Parathyroid adenoma (tissue), 2 donors: ENCODE measurements at regions not wholly inside any gene's neighbourhood (a gene's known extent, or its start where the extent isn't known, plus 50 kb on each side); places are given as distances from the start of the nearest gene placed in this dataset.

ENCODE experiments used
- H2AFZ ChIP-seq: fragments of 300-600 bp; sonication (generic); one replicate; pipeline ENCODE4 v1.7.0; 2017; ENCODE audit warnings: antibody characterized with exemption, mild to moderate bottlenecking
- H3K27ac ChIP-seq: fragments of 300-600 bp; sonication (generic); one replicate; pipeline ENCODE4 v1.7.0; 2017
- H3K27me3 ChIP-seq: fragments of 300-600 bp; sonication (generic); one replicate; pipeline ENCODE4 v1.7.0; 2017; ENCODE audit warnings: low read length; ENCODE audit not compliant: control insufficient read depth, insufficient read depth
- H3K36me3 ChIP-seq: fragments of 300-600 bp; sonication (generic); one replicate; pipeline ENCODE4 v1.7.0; 2017; ENCODE audit warnings: low read length; ENCODE audit not compliant: control insufficient read depth, insufficient read depth
- H3K4me1 ChIP-seq: fragments of 300-600 bp; sonication (generic); one replicate; pipeline ENCODE4 v1.7.0; 2017; ENCODE audit warnings: control low read depth
- H3K4me2 ChIP-seq: fragments of 300-600 bp; sonication (generic); one replicate; pipeline ENCODE4 v1.7.0; 2017; ENCODE audit warnings: low read length
- H3K4me3 ChIP-seq: fragments of 300-600 bp; sonication (generic); one replicate; pipeline ENCODE4 v1.7.0; 2017; ENCODE audit warnings: low read depth, low read length
- H3K79me2 ChIP-seq: fragments of 300-600 bp; sonication (generic); one replicate; pipeline ENCODE4 v1.7.0; 2017; ENCODE audit warnings: control low read depth
- H3K9ac ChIP-seq: fragments of 300-600 bp; sonication (generic); one replicate; pipeline ENCODE4 v1.7.0; 2017; ENCODE audit warnings: mild to moderate bottlenecking
- H3K9me3 ChIP-seq: fragments of 300-600 bp; sonication (generic); one replicate; pipeline ENCODE4 v1.7.0; 2017; ENCODE audit warnings: low read length; ENCODE audit not compliant: control insufficient read depth
- TF ChIP-seq, protein P1 (sequence below): fragments of 300-600 bp; sonication (generic); IDR thresholded peaks from one replicate; pipeline ENCODE4 v1.7.0; 2017; ENCODE audit warnings: antibody characterized with exemption, mild to moderate bottlenecking
- donor health status: primary hyperparathyroidism.

DNA sequence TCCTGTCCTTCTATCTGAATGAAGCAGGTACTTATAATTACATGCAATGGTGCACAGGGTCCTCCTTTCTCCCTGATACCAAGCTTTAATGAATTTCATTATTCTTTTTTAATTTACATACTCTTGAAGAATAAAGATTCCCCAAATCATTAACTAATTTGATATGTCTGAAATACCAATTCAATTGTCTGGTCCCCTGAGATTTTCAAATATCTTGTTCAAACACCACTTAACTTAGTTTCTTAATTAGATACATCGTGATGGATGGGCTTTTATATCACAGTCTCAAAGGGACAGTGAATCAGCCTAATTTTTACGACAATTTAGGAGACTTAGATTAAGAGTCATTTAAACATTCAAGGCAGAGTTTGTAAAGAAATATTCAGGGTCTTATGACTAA, 1054.6 kb downstream of the PLA2G4A start:
- H3K79me2 ChIP-seq: no peaks in the 10 kb centered on the region
- no peaks in the 10 kb centered on the region for H3K36me3 ChIP-seq
- no peak overlapping the region for H3K9ac ChIP-seq
- no peak overlapping the region for H2AFZ ChIP-seq
- TF ChIP-seq, protein P1, sequence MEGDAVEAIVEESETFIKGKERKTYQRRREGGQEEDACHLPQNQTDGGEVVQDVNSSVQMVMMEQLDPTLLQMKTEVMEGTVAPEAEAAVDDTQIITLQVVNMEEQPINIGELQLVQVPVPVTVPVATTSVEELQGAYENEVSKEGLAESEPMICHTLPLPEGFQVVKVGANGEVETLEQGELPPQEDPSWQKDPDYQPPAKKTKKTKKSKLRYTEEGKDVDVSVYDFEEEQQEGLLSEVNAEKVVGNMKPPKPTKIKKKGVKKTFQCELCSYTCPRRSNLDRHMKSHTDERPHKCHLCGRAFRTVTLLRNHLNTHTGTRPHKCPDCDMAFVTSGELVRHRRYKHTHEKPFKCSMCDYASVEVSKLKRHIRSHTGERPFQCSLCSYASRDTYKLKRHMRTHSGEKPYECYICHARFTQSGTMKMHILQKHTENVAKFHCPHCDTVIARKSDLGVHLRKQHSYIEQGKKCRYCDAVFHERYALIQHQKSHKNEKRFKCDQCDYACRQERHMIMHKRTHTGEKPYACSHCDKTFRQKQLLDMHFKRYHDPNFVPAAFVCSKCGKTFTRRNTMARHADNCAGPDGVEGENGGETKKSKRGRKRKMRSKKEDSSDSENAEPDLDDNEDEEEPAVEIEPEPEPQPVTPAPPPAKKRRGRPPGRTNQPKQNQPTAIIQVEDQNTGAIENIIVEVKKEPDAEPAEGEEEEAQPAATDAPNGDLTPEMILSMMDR: no peak
- no peak overlapping the region for H3K4me2 ChIP-seq
- no peaks in the 10 kb centered on the region for H3K27me3 ChIP-seq
- no peak overlapping the region for H3K27ac ChIP-seq
- H3K4me1 ChIP-seq: no peaks in the 10 kb centered on the region
- H3K4me3 ChIP-seq: no peak overlapping the region
- no peaks in the 10 kb centered on the region for H3K9me3 ChIP-seq

DNA sequence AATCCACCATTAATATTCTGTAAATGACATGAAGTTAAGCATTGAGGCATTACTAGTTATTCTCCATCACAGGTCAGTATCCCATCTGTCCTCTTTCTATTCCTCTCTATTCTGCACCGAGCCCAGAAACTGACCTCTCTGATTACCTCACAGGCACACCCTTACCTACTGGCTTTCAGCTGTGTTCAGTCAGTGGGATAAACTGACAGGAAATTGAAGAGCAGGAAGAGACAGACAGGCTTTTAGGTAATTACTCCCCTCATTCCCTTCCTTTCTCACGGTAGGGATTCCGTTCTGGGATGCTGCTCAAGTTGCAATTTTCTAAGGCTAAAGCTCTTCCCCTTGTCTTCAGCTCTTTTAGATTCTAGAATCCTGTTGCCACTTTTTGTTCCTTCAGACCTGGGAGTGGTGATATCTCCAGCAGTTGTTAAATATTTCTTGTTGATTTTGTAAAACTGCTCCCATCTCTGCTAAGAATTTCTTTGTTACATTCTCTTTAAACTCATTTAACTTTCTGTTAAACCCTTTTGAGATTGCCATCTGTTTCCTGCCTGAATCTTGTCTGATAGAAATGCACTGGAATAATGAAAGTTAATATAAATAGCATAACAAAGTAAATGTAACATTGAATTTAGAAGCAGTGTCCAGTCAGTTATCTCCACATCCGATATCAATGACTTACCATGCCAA, 1063.4 kb downstream of the PLA2G4A start:
- Histone ChIP-seq H3K9me3 (no peaks in the 10 kb centered on the region), H3K79me2 (no peaks in the 10 kb centered on the region), H2AFZ (no peak overlapping the region), H3K4me3 (no peak overlapping the region), H3K36me3 (no peaks in the 10 kb centered on the region), H3K27ac (no peak overlapping the region), H3K4me1 (no peaks in the 10 kb centered on the region), H3K4me2 (no peak overlapping the region), H3K27me3 (no peaks in the 10 kb centered on the region), H3K9ac (no peak overlapping the region)
- TF ChIP-seq, protein P1: no peak

DNA sequence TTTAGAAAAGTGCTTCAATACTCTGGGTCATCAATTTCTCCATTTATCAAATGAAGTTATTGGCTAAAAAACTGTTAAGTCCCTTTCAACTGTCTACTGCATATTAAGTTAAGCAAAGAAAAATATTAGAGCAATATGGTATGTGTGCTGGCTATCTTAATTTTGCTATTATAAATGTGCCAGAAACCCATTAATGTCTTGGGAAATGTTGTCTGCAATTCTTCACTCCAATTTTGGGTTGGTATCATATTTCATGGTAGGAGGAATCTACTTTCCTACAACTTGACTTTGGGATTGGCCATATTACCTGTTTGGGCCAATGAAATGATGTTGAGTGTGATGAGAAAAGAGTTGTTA, 1063.9 kb downstream of the PLA2G4A start:
- TF ChIP-seq, protein P1: no peak
- Histone ChIP-seq H3K27ac (no peak overlapping the region), H3K27me3 (no peaks in the 10 kb centered on the region), H3K4me3 (no peak overlapping the region), H3K4me2 (no peak overlapping the region), H3K36me3 (no peaks in the 10 kb centered on the region), H3K9ac (no peak overlapping the region), H3K4me1 (no peaks in the 10 kb centered on the region), H2AFZ (no peak overlapping the region), H3K9me3 (no peaks in the 10 kb centered on the region), H3K79me2 (no peaks in the 10 kb centered on the region)

DNA sequence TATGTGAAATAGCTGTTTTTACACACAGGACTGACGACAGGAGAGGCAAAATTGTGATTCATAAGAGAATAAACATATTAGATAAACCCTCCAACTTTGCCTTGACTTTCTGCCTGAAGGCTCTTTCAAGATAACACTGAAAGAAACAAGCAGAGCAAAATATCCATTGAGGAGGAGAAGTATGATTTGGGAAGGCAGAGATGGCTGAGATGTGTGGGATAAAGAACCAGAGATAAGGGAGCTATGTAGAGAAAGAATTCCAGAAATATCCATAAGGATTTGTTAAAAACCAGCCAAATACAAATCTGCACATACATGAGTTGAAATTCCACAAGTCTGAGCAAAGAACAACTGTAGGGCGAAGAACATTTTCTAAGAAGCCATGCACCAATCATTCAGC, 1064.7 kb downstream of the PLA2G4A start:
- no peaks in the 10 kb centered on the region for H3K4me1 ChIP-seq
- no peak overlapping the region for H3K9ac ChIP-seq
- no peak overlapping the region for H3K4me2 ChIP-seq
- H3K27me3 ChIP-seq: no peaks in the 10 kb centered on the region
- TF ChIP-seq, protein P1: no peak
- no peak overlapping the region for H3K27ac ChIP-seq
- H3K79me2 ChIP-seq: no peaks in the 10 kb centered on the region
- H3K36me3 ChIP-seq: no peaks in the 10 kb centered on the region
- H3K4me3 ChIP-seq: no peak overlapping the region
- H2AFZ ChIP-seq: no peak overlapping the region
- H3K9me3 ChIP-seq: no peaks in the 10 kb centered on the region

DNA sequence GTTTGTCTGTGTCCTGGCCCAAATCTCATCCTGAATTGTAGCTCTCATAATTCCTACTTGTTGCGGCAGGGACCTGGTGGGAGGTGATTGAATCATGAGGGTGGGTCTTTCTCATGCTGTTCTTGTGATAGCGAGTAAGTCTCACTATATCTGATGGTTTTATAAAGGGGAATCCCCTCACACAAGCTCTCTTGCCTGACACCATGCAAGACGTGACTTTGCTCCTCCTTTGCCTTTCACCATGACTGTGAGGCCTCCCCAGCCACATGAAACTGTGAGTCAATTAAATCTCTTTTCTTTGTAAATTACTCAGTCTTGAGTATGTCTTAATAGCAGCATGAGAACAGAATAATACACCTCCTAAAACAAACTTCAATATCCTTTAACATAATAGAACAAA, 1065.6 kb downstream of the PLA2G4A start:
- H3K79me2 ChIP-seq: no peaks in the 10 kb centered on the region
- no peaks in the 10 kb centered on the region for H3K36me3 ChIP-seq
- H2AFZ ChIP-seq: no peak overlapping the region
- no peaks in the 10 kb centered on the region for H3K27me3 ChIP-seq
- no peak overlapping the region for H3K9ac ChIP-seq
- H3K4me1 ChIP-seq: no peaks in the 10 kb centered on the region
- H3K27ac ChIP-seq: no peak overlapping the region
- H3K4me3 ChIP-seq: no peak overlapping the region
- no peak overlapping the region for H3K4me2 ChIP-seq
- TF ChIP-seq, protein P1: no peak
- H3K9me3 ChIP-seq: no peaks in the 10 kb centered on the region
